ENCODE measurements at regions not wholly inside any gene's neighbourhood (a gene's known extent, or its start where the extent isn't known, plus 50 kb on each side); places are given as distances from the start of the nearest gene placed in this dataset.

GRCh38 chr13:22218797-22219196 lies 547.9 kb downstream of the FGF9 start:
- Histone ChIP-seq H3K27ac (ENCODE audit: low read length) (no peak overlapping the region), H3K27me3 (ENCODE audit: control insufficient read depth, insufficient read depth) (no peaks in the 10 kb centered on the region), H3K9me3 (ENCODE audit: control insufficient read depth, low read length) (no peaks in the 10 kb centered on the region), H3K4me1 (ENCODE audit: control insufficient read depth, insufficient read depth, low read length) (no peaks in the 10 kb centered on the region), H3K4me3 (ENCODE audit: low read length) (no peak overlapping the region)
- intact Hi-C loops (cut with DNase I) = no loop called here
- 29% methylated on average over 4 of the region's 4 CpGs for WGBS
- ATAC-seq (no peak), DNase-seq (no peak)

GRCh38 chr13:22219709-22220108 lies 548.8 kb downstream of the FGF9 start:
- Histone ChIP-seq H3K4me1 (ENCODE audit: control insufficient read depth, insufficient read depth, low read length) (no peaks in the 10 kb centered on the region), H3K27me3 (ENCODE audit: control insufficient read depth, insufficient read depth) (no peaks in the 10 kb centered on the region), H3K9me3 (ENCODE audit: control insufficient read depth, low read length) (no peaks in the 10 kb centered on the region), H3K4me3 (ENCODE audit: low read length) (no peak overlapping the region), H3K27ac (ENCODE audit: low read length) (no peak overlapping the region)
- DNase-seq = no peak
- WGBS = 90% methylated on average over 2 of the region's 2 CpGs
- ATAC-seq = no peak
- intact Hi-C loops (cut with DNase I) = no loop called here

GRCh38 chr13:22220151-22221135 lies 549.6 kb downstream of the FGF9 start:
- intact Hi-C loops (cut with DNase I) = no loop called here
- Histone ChIP-seq H3K4me3 (ENCODE audit: low read length) (no peak overlapping the region), H3K9me3 (ENCODE audit: control insufficient read depth, low read length) (no peaks in the 10 kb centered on the region), H3K27me3 (ENCODE audit: control insufficient read depth, insufficient read depth) (no peaks in the 10 kb centered on the region), H3K27ac (ENCODE audit: low read length) (no peak overlapping the region), H3K4me1 (ENCODE audit: control insufficient read depth, insufficient read depth, low read length) (no peaks in the 10 kb centered on the region)
- DNase-seq (no peak), ATAC-seq (no peak)
- 85% methylated on average over 17 of the region's 17 CpGs for WGBS

- DNase-seq (no peak), ATAC-seq (no peak)
- intact Hi-C loops (cut with DNase I) = no loop called here
- Histone ChIP-seq H3K4me3 (ENCODE audit: low read length) (no peak overlapping the region), H3K4me1 (ENCODE audit: control insufficient read depth, insufficient read depth, low read length) (no peaks in the 10 kb centered on the region), H3K27me3 (ENCODE audit: control insufficient read depth, insufficient read depth) (no peaks in the 10 kb centered on the region), H3K9me3 (ENCODE audit: control insufficient read depth, low read length) (no peaks in the 10 kb centered on the region), H3K27ac (ENCODE audit: low read length) (no peak overlapping the region)
- 79% methylated on average over 8 of the region's 8 CpGs for WGBS
Measured at GRCh38 chr13:22223411-22223810, 552.5 kb downstream of the FGF9 start.

- intact Hi-C loops (cut with DNase I) = no loop called here
- Histone ChIP-seq H3K4me1 (ENCODE audit: control insufficient read depth, insufficient read depth, low read length) (no peaks in the 10 kb centered on the region), H3K4me3 (ENCODE audit: low read length) (no peak overlapping the region), H3K9me3 (ENCODE audit: control insufficient read depth, low read length) (no peaks in the 10 kb centered on the region), H3K27ac (ENCODE audit: low read length) (no peak overlapping the region), H3K27me3 (ENCODE audit: control insufficient read depth, insufficient read depth) (no peaks in the 10 kb centered on the region)
- WGBS = 47% methylated on average over 4 of the region's 4 CpGs
- no peak for DNase-seq
- no peak for ATAC-seq
Measured at GRCh38 chr13:22226086-22226485, 555.2 kb downstream of the FGF9 start.

GRCh38 chr13:22227895-22228294 lies 557.0 kb downstream of the FGF9 start:
- intact Hi-C loops (cut with DNase I) = no loop called here
- DNase-seq (no peak), ATAC-seq (no peak)
- Histone ChIP-seq H3K4me3 (ENCODE audit: low read length) (no peak overlapping the region), H3K27me3 (ENCODE audit: control insufficient read depth, insufficient read depth) (no peaks in the 10 kb centered on the region), H3K9me3 (ENCODE audit: control insufficient read depth, low read length) (no peaks in the 10 kb centered on the region), H3K27ac (ENCODE audit: low read length) (no peak overlapping the region), H3K4me1 (ENCODE audit: control insufficient read depth, insufficient read depth, low read length) (no peaks in the 10 kb centered on the region)
- 78% methylated on average over 2 of the region's 2 CpGs for WGBS

GRCh38 chr13:22229916-22230315 lies 559.0 kb downstream of the FGF9 start:
- Histone ChIP-seq H3K27ac (ENCODE audit: low read length) (no peak overlapping the region), H3K4me1 (ENCODE audit: control insufficient read depth, insufficient read depth, low read length) (no peaks in the 10 kb centered on the region), H3K27me3 (ENCODE audit: control insufficient read depth, insufficient read depth) (no peaks in the 10 kb centered on the region), H3K9me3 (ENCODE audit: control insufficient read depth, low read length) (no peaks in the 10 kb centered on the region), H3K4me3 (ENCODE audit: low read length) (no peak overlapping the region)
- ATAC-seq = no peak
- 90% methylated on average over 5 of the region's 5 CpGs for WGBS
- intact Hi-C loops (cut with DNase I) = no loop called here
- no peak for DNase-seq

GRCh38 chr13:22232186-22232585 lies 561.3 kb downstream of the FGF9 start:
- ATAC-seq (no peak), DNase-seq (no peak)
- H3K27me3 ChIP-seq (ENCODE audit: control insufficient read depth, insufficient read depth) = no peaks in the 10 kb centered on the region
- intact Hi-C loops (cut with DNase I) = no loop called here
- H3K27ac ChIP-seq (ENCODE audit: low read length) = no peak overlapping the region
- H3K9me3 ChIP-seq (ENCODE audit: control insufficient read depth, low read length) = no peaks in the 10 kb centered on the region
- H3K4me3 ChIP-seq (ENCODE audit: low read length) = no peak overlapping the region
- no peaks in the 10 kb centered on the region for H3K4me1 ChIP-seq (ENCODE audit: control insufficient read depth, insufficient read depth, low read length)
- 82% methylated on average over 3 of the region's 3 CpGs for WGBS

- ATAC-seq (no peak), DNase-seq (no peak)
- intact Hi-C loops (cut with DNase I) = no loop called here
- Histone ChIP-seq H3K4me1 (ENCODE audit: control insufficient read depth, insufficient read depth, low read length) (no peaks in the 10 kb centered on the region), H3K4me3 (ENCODE audit: low read length) (no peak overlapping the region), H3K27ac (ENCODE audit: low read length) (no peak overlapping the region), H3K9me3 (ENCODE audit: control insufficient read depth, low read length) (no peaks in the 10 kb centered on the region), H3K27me3 (ENCODE audit: control insufficient read depth, insufficient read depth) (no peaks in the 10 kb centered on the region)
- WGBS = 51% methylated on average over 2 of the region's 2 CpGs
Measured at GRCh38 chr13:22235285-22235949, 564.5 kb downstream of the FGF9 start.

GRCh38 chr13:22235950-22236290 lies 565.0 kb downstream of the FGF9 start:
- no peaks in the 10 kb centered on the region for H3K27me3 ChIP-seq (ENCODE audit: control insufficient read depth, insufficient read depth)
- no peaks in the 10 kb centered on the region for H3K9me3 ChIP-seq (ENCODE audit: control insufficient read depth, low read length)
- H3K4me1 ChIP-seq (ENCODE audit: control insufficient read depth, insufficient read depth, low read length) = no peaks in the 10 kb centered on the region
- H3K4me3 ChIP-seq (ENCODE audit: low read length) = no peak overlapping the region
- H3K27ac ChIP-seq (ENCODE audit: low read length) = no peak overlapping the region
- no peak for DNase-seq
- no peak for ATAC-seq
- WGBS = 75% methylated on average over 2 of the region's 2 CpGs
- intact Hi-C loops (cut with DNase I) = no loop called here

- Histone ChIP-seq H3K27me3 (ENCODE audit: control insufficient read depth, insufficient read depth) (no peaks in the 10 kb centered on the region), H3K4me1 (ENCODE audit: control insufficient read depth, insufficient read depth, low read length) (no peaks in the 10 kb centered on the region), H3K4me3 (ENCODE audit: low read length) (no peak overlapping the region), H3K9me3 (ENCODE audit: control insufficient read depth, low read length) (no peaks in the 10 kb centered on the region), H3K27ac (ENCODE audit: low read length) (no peak overlapping the region)
- 87% methylated on average over 4 of the region's 4 CpGs for WGBS
- ATAC-seq = no peak
- no peak for DNase-seq
- intact Hi-C loops (cut with DNase I) = no loop called here
Measured at GRCh38 chr13:22238269-22238668, 567.4 kb downstream of the FGF9 start.

Data from right cardiac atrium (tissue), 5 donors.